DOHH2 (cell line): ENCODE measurements at regions not wholly inside any gene's neighbourhood (a gene's known extent, or its start where the extent isn't known, plus 50 kb on each side); places are given as distances from the start of the nearest gene placed in this dataset.

Experiments used
- EZH2phosphoT487 ChIP-seq: fragments of 200-600 bp; sonication (generic); IDR thresholded peaks from 2 replicates; pipeline ENCODE4 v1.6.1; 2017; ENCODE audit warnings: borderline replicate concordance, mild to moderate bottlenecking, antibody characterized with exemption, low read length, moderate library complexity, mixed read lengths
- TF ChIP-seq, protein P1 (sequence below): fragments of 200-600 bp; sonication (generic); IDR thresholded peaks from one replicate; pipeline ENCODE4 v1.5.1; 2014; ENCODE audit warnings: antibody characterized with exemption, mild to moderate bottlenecking, low read depth, low read length; ENCODE audit not compliant: poor library complexity, severe bottlenecking

DNA sequence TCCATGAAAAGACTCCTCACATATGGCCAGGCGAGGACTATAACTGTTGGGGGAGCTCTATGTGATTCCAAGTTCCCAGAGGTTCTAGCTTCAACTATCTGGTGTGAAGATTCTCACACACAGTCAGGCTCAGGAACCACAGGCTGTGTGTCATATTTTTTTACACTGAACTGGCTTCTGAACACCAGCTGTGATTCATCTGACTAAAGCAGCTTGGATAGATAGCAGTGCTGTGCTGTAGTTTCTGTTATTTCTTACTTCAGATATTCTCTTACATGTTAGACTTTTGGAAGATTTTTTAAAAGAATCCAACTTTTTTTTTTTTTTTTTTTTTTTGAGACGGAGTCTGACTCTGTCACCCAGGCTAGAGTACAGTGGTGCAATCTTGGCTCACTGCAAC lies 140.7 kb upstream of the MCHR2 start:
- TF ChIP-seq, protein P1, sequence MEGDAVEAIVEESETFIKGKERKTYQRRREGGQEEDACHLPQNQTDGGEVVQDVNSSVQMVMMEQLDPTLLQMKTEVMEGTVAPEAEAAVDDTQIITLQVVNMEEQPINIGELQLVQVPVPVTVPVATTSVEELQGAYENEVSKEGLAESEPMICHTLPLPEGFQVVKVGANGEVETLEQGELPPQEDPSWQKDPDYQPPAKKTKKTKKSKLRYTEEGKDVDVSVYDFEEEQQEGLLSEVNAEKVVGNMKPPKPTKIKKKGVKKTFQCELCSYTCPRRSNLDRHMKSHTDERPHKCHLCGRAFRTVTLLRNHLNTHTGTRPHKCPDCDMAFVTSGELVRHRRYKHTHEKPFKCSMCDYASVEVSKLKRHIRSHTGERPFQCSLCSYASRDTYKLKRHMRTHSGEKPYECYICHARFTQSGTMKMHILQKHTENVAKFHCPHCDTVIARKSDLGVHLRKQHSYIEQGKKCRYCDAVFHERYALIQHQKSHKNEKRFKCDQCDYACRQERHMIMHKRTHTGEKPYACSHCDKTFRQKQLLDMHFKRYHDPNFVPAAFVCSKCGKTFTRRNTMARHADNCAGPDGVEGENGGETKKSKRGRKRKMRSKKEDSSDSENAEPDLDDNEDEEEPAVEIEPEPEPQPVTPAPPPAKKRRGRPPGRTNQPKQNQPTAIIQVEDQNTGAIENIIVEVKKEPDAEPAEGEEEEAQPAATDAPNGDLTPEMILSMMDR: no peak
- TF ChIP-seq EZH2phosphoT487: no peak
